K562 (cell line): ENCODE measurements at regions not wholly inside any gene's neighbourhood (a gene's known extent, or its start where the extent isn't known, plus 50 kb on each side); places are given as distances from the start of the nearest gene placed in this dataset.

Experiments
- ATAC-seq: fragments of 200-7000 bp; cut with Tn5 transposase; 3 replicates; pipeline ENCODE4 v1.9.1; 2020; ENCODE audit warnings: moderate library complexity
- BruUV-seq: library from RNA; stranded (reverse); fragments of 400-500 nt; replicated peaks from 2 replicates; lab custom pipeline; 2021; lab: Mats Ljungman, UMichigan
- CTCF ChIA-PET: fragments of 300-600 bp; formaldehyde crosslinking; extraction: SDS; loops from one replicate; lab custom pipeline; 2021; ENCODE audit warnings: low intra/inter-chr PET ratio; lab: Yijun Ruan, JAX
- POLR2A ChIA-PET: fragments of 300-600, 350-650 bp; sonication (Branson Sonifier 250); formaldehyde crosslinking; extraction: SDS; loops from one replicate; lab custom pipeline; 2021; ENCODE audit warnings: antibody characterized with exemption, inconsistent platforms; lab: Yijun Ruan, JAX
- DNase-seq, 4 experiments: peaks; one replicate each; pipeline versions ENCODE4 v3.0.0 to v3.0.0-alpha.2; 2011 to 2018; ENCODE audit warnings: low spot score in 3 of 4, mixed read lengths in 3 of 4; ENCODE audit errors: extremely low read depth in 1 of 4
- FAIRE-seq: peaks from 2 replicates; lab custom pipeline; 2011; peaks lifted over from hg19 to GRCh38; lab: Jason Lieb, UNC
- H2AFZ ChIP-seq: 2 replicates; pipeline ENCODE4 v1.6.0; 2011; ENCODE audit warnings: low read depth, low read length, control low read depth, inconsistent platforms
- H3K27ac ChIP-seq: fragments of 200-600 bp; 3 replicates; pipeline ENCODE4 v1.8.0; 2011; ENCODE audit warnings: low read depth, mild to moderate bottlenecking, control low read depth, inconsistent platforms, low read length, moderate library complexity, mixed read lengths; ENCODE audit errors: extremely low read depth
- H3K27me3 ChIP-seq, 2 experiments: fragments of 300-600 bp in 1 of 2; 2 replicates in 1 of 2; 3 replicates in 1 of 2; pipeline versions ENCODE4 v1.6.0 to v1.8.0; 2011; ENCODE audit warnings: inconsistent platforms in 2 of 2, low read length in 2 of 2, mild to moderate bottlenecking in 1 of 2, mixed read lengths in 1 of 2, moderate library complexity in 1 of 2; ENCODE audit not compliant: control insufficient read depth in 2 of 2, insufficient read depth in 2 of 2
- H3K36me3 ChIP-seq: fragments of 300-600 bp; 3 replicates; pipeline ENCODE4 v1.8.0; 2011; ENCODE audit warnings: mild to moderate bottlenecking, low read length, inconsistent platforms; ENCODE audit not compliant: control insufficient read depth, insufficient read depth
- H3K4me1 ChIP-seq, 2 experiments: fragments of 200-600 bp in 1 of 2; replicated peaks in 1 of 2; 2 replicates in 1 of 2; 3 replicates in 1 of 2; pipeline versions ENCODE4 v1.5.1 to v1.8.0; 2011; ENCODE audit warnings: inconsistent platforms in 2 of 2, low read length in 2 of 2, mild to moderate bottlenecking in 1 of 2, mixed read lengths in 1 of 2, moderate library complexity in 1 of 2; ENCODE audit not compliant: control insufficient read depth in 2 of 2, insufficient read depth in 2 of 2
- H3K4me2 ChIP-seq: 2 replicates; pipeline ENCODE4 v1.6.1; 2011; ENCODE audit warnings: low read length, control low read depth, inconsistent platforms, mixed read lengths; ENCODE audit not compliant: insufficient read depth
- H3K4me3 ChIP-seq: fragments of 200-600 bp; sonication (generic), shearing (Covaris generic); 2 replicates; pipeline ENCODE4 v1.5.1; 2016; ENCODE audit warnings: control low read depth, inconsistent platforms
- H3K79me2 ChIP-seq: fragments of 200-600 bp; 3 replicates; pipeline ENCODE4 v1.8.0; 2011; ENCODE audit warnings: low read length, inconsistent platforms; ENCODE audit not compliant: control insufficient read depth, insufficient read depth
- H3K9ac ChIP-seq, 2 experiments: 2 replicates each; pipeline versions ENCODE4 v1.6.0 to v1.6.1; 2011; ENCODE audit warnings: low read depth in 2 of 2, low read length in 2 of 2, control low read depth in 1 of 2, inconsistent platforms in 1 of 2, mild to moderate bottlenecking in 1 of 2, mixed read lengths in 1 of 2; ENCODE audit not compliant: insufficient read depth in 1 of 2
- H3K9me1 ChIP-seq: one replicate; pipeline ENCODE4 v1.6.0; 2011; ENCODE audit warnings: inconsistent platforms, mild to moderate bottlenecking, low read length, moderate library complexity; ENCODE audit not compliant: control insufficient read depth, insufficient read depth
- H3K9me3 ChIP-seq: replicated peaks from 2 replicates; pipeline ENCODE4 v1.5.1; 2011; ENCODE audit warnings: low read depth, low read length, inconsistent platforms; ENCODE audit not compliant: control insufficient read depth, insufficient read depth
- H4K20me1 ChIP-seq: replicated peaks from 2 replicates; pipeline ENCODE4 v1.6.1; 2011; ENCODE audit warnings: low read length, inconsistent platforms, mixed read lengths; ENCODE audit not compliant: control insufficient read depth, insufficient read depth
- CBX1 ChIP-seq: sonication (generic); IDR thresholded peaks from 2 replicates; pipeline ENCODE4 v1.6.1; 2016; ENCODE audit warnings: antibody characterized with exemption, low read depth, mild to moderate bottlenecking
- DNMT1 ChIP-seq: fragments of 450-650 bp; IDR thresholded peaks from 2 replicates; pipeline ENCODE4 v1.6.1; 2016; ENCODE audit warnings: antibody characterized with exemption, mild to moderate bottlenecking
- ETV5 ChIP-seq: sonication (generic); formaldehyde crosslinking; IDR thresholded peaks from 2 replicates; pipeline ENCODE4 v1.4.0; 2020; ENCODE audit warnings: low read depth, mild to moderate bottlenecking, missing genetic modification reagents
- FOXA3 ChIP-seq, 2 experiments: fragments of 450-650 bp in 1 of 2; sonication (generic) in 1 of 2; formaldehyde crosslinking; IDR thresholded peaks in 1 of 2; conservative IDR thresholded peaks in 1 of 2; 2 replicates each; pipeline versions ENCODE4 v1.4.0 to v1.8.0; 2020 to 2022; ENCODE audit warnings: mild to moderate bottlenecking in 2 of 2, missing genetic modification reagents in 1 of 2
- MTA3 ChIP-seq: fragments of 450-650 bp; formaldehyde crosslinking; IDR thresholded peaks from 2 replicates; pipeline ENCODE4 v1.6.1; 2017; ENCODE audit warnings: mild to moderate bottlenecking, borderline replicate concordance
- PURB ChIP-seq: sonication (generic); formaldehyde crosslinking; IDR thresholded peaks from 2 replicates; pipeline ENCODE4 v1.9.0; 2021; ENCODE audit warnings: low read depth, mild to moderate bottlenecking, missing genetic modification reagents
- SAFB ChIP-seq: fragments of 200-400 bp; formaldehyde crosslinking; IDR thresholded peaks from 2 replicates; pipeline ENCODE4 v1.6.1; 2017; ENCODE audit warnings: low read depth, low read length, borderline replicate concordance
- SRSF7 ChIP-seq: fragments of 200-400 bp; formaldehyde crosslinking; optimal IDR thresholded peaks from 2 replicates; pipeline ENCODE3; 2017; ENCODE audit warnings: mild to moderate bottlenecking, low read depth, low read length
- ZNF551 ChIP-seq: fragments of 250-450 bp; sonication (Bioruptor Pico); IDR thresholded peaks from 2 replicates; pipeline ENCODE4 v1.5.0; 2021; ENCODE audit warnings: mild to moderate bottlenecking, moderate library complexity
- ZNF699 ChIP-seq: fragments of 250-450 bp; sonication (Bioruptor Pico); IDR thresholded peaks from 2 replicates; pipeline ENCODE4 v1.8.0; 2021; ENCODE audit warnings: mild to moderate bottlenecking, moderate library complexity; ENCODE audit not compliant: insufficient replicate concordance
- ZNF778 ChIP-seq: fragments of 450-650 bp; formaldehyde crosslinking; IDR thresholded peaks from 2 replicates; pipeline ENCODE4 v1.4.0; 2020; ENCODE audit warnings: mild to moderate bottlenecking, moderate library complexity
- WGBS: fragments of 100-300 bp; shearing (Covaris generic); methylation state at CpG from one replicate; pipeline ENCODE4 v1.1.6; 2016; ENCODE audit warnings: low coverage, mixed read lengths; ENCODE audit not compliant: insufficient coverage; ENCODE audit errors: missing lambda C conversion rate; 5-methylcytosine and 5-hydroxymethylcytosine counted together
- in situ Hi-C: fragments of 300-500 bp; cut with MboI; formaldehyde crosslinking; loops from 4 replicates; pipeline ENCODE4 v1.15.0; 2018; ENCODE audit warnings: inconsistent platforms, mixed read lengths
- intact Hi-C: fragments of 100-400 bp; cut with micrococcal nuclease; formaldehyde crosslinking; loops from 2 replicates; pipeline ENCODE4 v1.14.2; 2022
- TF ChIP-seq, protein P1 (sequence below): sonication (generic); formaldehyde crosslinking; IDR thresholded peaks from 2 replicates; pipeline ENCODE4 v1.8.0; 2022; ENCODE audit warnings: missing genetic modification reagents, mild to moderate bottlenecking, borderline replicate concordance
- TF ChIP-seq, protein P2 (sequence below): sonication (generic); formaldehyde crosslinking; IDR thresholded peaks from 2 replicates; pipeline ENCODE4 v1.8.1; 2022; ENCODE audit warnings: missing genetic modification reagents

- H3K27me3 ChIP-seq, result no peaks in the 10 kb centered on the region
- no peak overlapping the region for H2AFZ ChIP-seq
- H3K9ac ChIP-seq, result no peak overlapping the region
- H3K9me1 ChIP-seq, result no peaks in the 10 kb centered on the region
- H3K4me1 ChIP-seq, result no peaks in the 10 kb centered on the region
- no peak overlapping the region for H3K4me3 ChIP-seq
- no peak for FAIRE-seq
- 2% methylated on average over 5 of the region's 5 CpGs for WGBS
- CTCF ChIA-PET, result no interaction called here
- in situ Hi-C loops (no loop called here), intact Hi-C loops (no loop called here)
- H4K20me1 ChIP-seq, result no peaks in the 10 kb centered on the region
- POLR2A ChIA-PET, result no interaction called here
- ATAC-seq, result no peak
- no peak overlapping the region for H3K4me2 ChIP-seq
- H3K79me2 ChIP-seq, result no peaks in the 10 kb centered on the region
- DNase-seq, result no peak
- no peaks in the 10 kb centered on the region for H3K36me3 ChIP-seq
- H3K9me3 ChIP-seq, result no peaks in the 10 kb centered on the region
- BruUV-seq, result no TSS peak
- TF ChIP-seq ZNF778 (CRISPR knock-in tag) (no peak), SAFB (no peak), PURB (CRISPR knock-in tag) (no peak), DNMT1 (no peak), FOXA3 (CRISPR knock-in tag; conservative IDR thresholded peaks at IDR 0.05 in 1 of 2, IDR thresholded peaks at IDR 0.05 in 1 of 2) (no peak), MTA3 (no peak), SRSF7 (no peak)
- H3K27ac ChIP-seq, result no peak overlapping the region
Measured at GRCh38 chr18:28284132-28284531, 107.2 kb upstream of the CDH2 start.

GRCh38 chr18:28281400-28281799 lies 104.5 kb upstream of the CDH2 start:
- FAIRE-seq (no peak), DNase-seq (no peak)
- WGBS, result 6% methylated on average over 2 of the region's 2 CpGs
- no peaks in the 10 kb centered on the region for H3K4me1 ChIP-seq
- H3K4me2 ChIP-seq, result no peak overlapping the region
- no peak overlapping the region for H3K9ac ChIP-seq
- no TSS peak for BruUV-seq
- H3K27me3 ChIP-seq, result no peaks in the 10 kb centered on the region
- H3K9me1 ChIP-seq, result no peaks in the 10 kb centered on the region
- H3K27ac ChIP-seq, result no peak overlapping the region
- no peak overlapping the region for H3K4me3 ChIP-seq
- ChIA-PET POLR2A (no interaction called here), CTCF (no interaction called here)
- H4K20me1 ChIP-seq, result no peaks in the 10 kb centered on the region
- in situ Hi-C loops (no loop called here), intact Hi-C loops (no loop called here)
- no peaks in the 10 kb centered on the region; the same call in 1 of the 2 replicates for H3K9me3 ChIP-seq
- no peaks in the 10 kb centered on the region for H3K36me3 ChIP-seq
- TF ChIP-seq ZNF699 (CRISPR knock-in tag), result no peak
- TF ChIP-seq, protein P1, sequence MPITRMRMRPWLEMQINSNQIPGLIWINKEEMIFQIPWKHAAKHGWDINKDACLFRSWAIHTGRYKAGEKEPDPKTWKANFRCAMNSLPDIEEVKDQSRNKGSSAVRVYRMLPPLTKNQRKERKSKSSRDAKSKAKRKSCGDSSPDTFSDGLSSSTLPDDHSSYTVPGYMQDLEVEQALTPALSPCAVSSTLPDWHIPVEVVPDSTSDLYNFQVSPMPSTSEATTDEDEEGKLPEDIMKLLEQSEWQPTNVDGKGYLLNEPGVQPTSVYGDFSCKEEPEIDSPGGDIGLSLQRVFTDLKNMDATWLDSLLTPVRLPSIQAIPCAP (CRISPR knock-in tag), result no peak
- TF ChIP-seq, protein P2, sequence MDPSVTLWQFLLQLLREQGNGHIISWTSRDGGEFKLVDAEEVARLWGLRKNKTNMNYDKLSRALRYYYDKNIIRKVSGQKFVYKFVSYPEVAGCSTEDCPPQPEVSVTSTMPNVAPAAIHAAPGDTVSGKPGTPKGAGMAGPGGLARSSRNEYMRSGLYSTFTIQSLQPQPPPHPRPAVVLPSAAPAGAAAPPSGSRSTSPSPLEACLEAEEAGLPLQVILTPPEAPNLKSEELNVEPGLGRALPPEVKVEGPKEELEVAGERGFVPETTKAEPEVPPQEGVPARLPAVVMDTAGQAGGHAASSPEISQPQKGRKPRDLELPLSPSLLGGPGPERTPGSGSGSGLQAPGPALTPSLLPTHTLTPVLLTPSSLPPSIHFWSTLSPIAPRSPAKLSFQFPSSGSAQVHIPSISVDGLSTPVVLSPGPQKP (CRISPR knock-in tag), result no peak
- no peak for TF ChIP-seq ETV5 (CRISPR knock-in tag)
- no peak for TF ChIP-seq CBX1
- TF ChIP-seq ZNF551 (CRISPR knock-in tag), result no peak
- TF ChIP-seq, all 486 proteins: peak for 0
- H2AFZ ChIP-seq, result no peak overlapping the region
- ATAC-seq, result no peak
- H3K79me2 ChIP-seq, result no peaks in the 10 kb centered on the region
